H1 (cell line): ENCODE measurements at regions not wholly inside any gene's neighbourhood (a gene's known extent, or its start where the extent isn't known, plus 50 kb on each side); places are given as distances from the start of the nearest gene placed in this dataset.

Experiments used
- CTBP2 ChIP-seq: IDR thresholded peaks from 2 replicates; pipeline ENCODE4 v1.7.0; 2011; ENCODE audit warnings: borderline replicate concordance, mild to moderate bottlenecking, moderate library complexity, mixed read lengths, low read length; ENCODE audit not compliant: insufficient read depth, insufficient read length
- JUN ChIP-seq: IDR thresholded peaks from 2 replicates; pipeline ENCODE4 v1.6.1; 2011; ENCODE audit warnings: low read depth, mild to moderate bottlenecking, improper control_type of control experiment, low read length
- TBP ChIP-seq: IDR thresholded peaks from 2 replicates; pipeline ENCODE4 v1.6.1; 2011; ENCODE audit warnings: low read depth, low read length, improper control_type of control experiment
- TEAD4 ChIP-seq: IDR thresholded peaks from 2 replicates; pipeline ENCODE4 v1.6.1; 2012; ENCODE audit warnings: low read depth, low read length, inconsistent platforms, mixed read lengths

DNA sequence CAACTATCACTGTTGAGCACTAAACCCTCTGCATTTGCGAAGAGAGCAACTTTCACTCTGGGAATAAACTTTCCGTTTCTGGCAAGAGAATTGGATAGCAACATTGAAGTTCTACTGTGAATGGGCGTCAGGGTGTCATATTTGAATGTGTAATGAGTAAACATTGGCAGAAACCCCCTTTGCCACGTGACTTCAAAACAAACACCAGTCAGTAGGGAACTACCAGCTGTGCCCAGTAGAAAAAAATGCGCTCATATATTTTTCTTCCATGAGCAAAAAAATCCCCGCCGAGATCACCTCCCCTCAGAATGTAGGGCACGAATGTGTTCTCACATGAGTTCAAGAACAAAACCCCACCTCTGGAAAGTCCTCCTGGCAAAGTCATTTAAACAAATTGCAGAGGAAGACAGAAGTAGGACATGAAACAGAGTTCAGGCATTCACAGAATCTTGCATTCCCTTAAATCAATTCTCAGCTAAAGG, 80.6 kb downstream of the BTG1 start (continued):
- TF ChIP-seq JUN: no peak
- no peak for TF ChIP-seq CTBP2
- no peak for TF ChIP-seq TEAD4
- no peak for TF ChIP-seq TBP
